Neural cell (in vitro differentiated cells): ENCODE measurements at regions not wholly inside any gene's neighbourhood (a gene's known extent, or its start where the extent isn't known, plus 50 kb on each side); places are given as distances from the start of the nearest gene placed in this dataset.

ENCODE experiments used
- H2AFZ ChIP-seq: fragments of 200-600, 300-800 bp; sonication (generic), shearing (Covaris generic); 2 replicates; pipeline ENCODE4 v1.6.0; 2014; ENCODE audit warnings: low read depth, mild to moderate bottlenecking, antibody characterized with exemption, low read length, moderate library complexity
- H3F3A ChIP-seq: fragments of 200-600 bp; shearing (Covaris generic); 2 replicates; pipeline ENCODE4 v1.6.1; 2016; ENCODE audit warnings: mild to moderate bottlenecking, moderate library complexity, mixed read lengths, antibody characterized with exemption, low read length; ENCODE audit not compliant: insufficient read depth, poor library complexity, severe bottlenecking
- H3K27ac ChIP-seq: fragments of 200-600, 300-800 bp; sonication (generic), shearing (Covaris generic); 2 replicates; pipeline ENCODE4 v1.5.1; 2014; ENCODE audit warnings: mild to moderate bottlenecking, low read length, moderate library complexity
- H3K27me3 ChIP-seq: fragments of 300-800, 200-600 bp; sonication (generic), shearing (Covaris generic); 2 replicates; pipeline ENCODE4 v1.6.0; 2014; ENCODE audit warnings: mild to moderate bottlenecking, low read depth, low read length, moderate library complexity; ENCODE audit not compliant: insufficient read depth
- H3K36me3 ChIP-seq: fragments of 300-800, 200-600 bp; sonication (generic), shearing (Covaris generic); 2 replicates; pipeline ENCODE4 v1.5.1; 2014; ENCODE audit warnings: mild to moderate bottlenecking, antibody characterized with exemption, low read length, moderate library complexity; ENCODE audit not compliant: insufficient read depth
- H3K4me2 ChIP-seq: fragments of 300-800, 200-600 bp; sonication (generic), shearing (Covaris generic); 2 replicates; pipeline ENCODE4 v1.6.0; 2014; ENCODE audit warnings: mild to moderate bottlenecking, low read length
- H3K4me3 ChIP-seq: fragments of 300-800, 200-600 bp; sonication (generic), shearing (Covaris generic); 2 replicates; pipeline ENCODE4 v1.5.1; 2014; ENCODE audit warnings: mild to moderate bottlenecking, low read length, moderate library complexity
- H3K79me2 ChIP-seq: fragments of 200-600 bp; shearing (Covaris generic); replicated peaks from 2 replicates; pipeline ENCODE4 v1.6.0; 2014; ENCODE audit warnings: mild to moderate bottlenecking, low read length, moderate library complexity; ENCODE audit not compliant: insufficient read depth
- H3K9ac ChIP-seq: fragments of 300-800, 200-600 bp; sonication (generic), shearing (Covaris generic); 2 replicates; pipeline ENCODE4 v1.6.1; 2016; ENCODE audit warnings: mild to moderate bottlenecking, low read length, mixed read lengths
- H3K9me2 ChIP-seq: fragments of 200-600 bp; shearing (Covaris generic); 2 replicates; pipeline ENCODE4 v1.6.1; 2016; ENCODE audit warnings: mild to moderate bottlenecking, low read length, mixed read lengths; ENCODE audit not compliant: insufficient read depth
- H3K9me3 ChIP-seq: fragments of 200-600, 300-800 bp; sonication (generic), shearing (Covaris generic); 2 replicates; pipeline ENCODE4 v1.6.1; 2016; ENCODE audit warnings: mild to moderate bottlenecking, mixed run types, low read length, moderate library complexity, mixed read lengths
- H4K20me1 ChIP-seq: fragments of 200-600 bp; shearing (Covaris generic); 2 replicates; pipeline ENCODE4 v1.6.1; 2016; ENCODE audit warnings: mild to moderate bottlenecking, mixed run types; ENCODE audit not compliant: insufficient read depth
- EP300 ChIP-seq: fragments of 450-650 bp; conservative IDR thresholded peaks from 2 replicates; pipeline ENCODE4 v1.6.1; 2014; ENCODE audit warnings: antibody characterized with exemption, mild to moderate bottlenecking, moderate library complexity; ENCODE audit not compliant: poor library complexity, severe bottlenecking
- EZH2 ChIP-seq: fragments of 200-600, 300-800 bp; shearing (Covaris generic), sonication (generic); IDR thresholded peaks from 2 replicates; pipeline ENCODE4 v1.6.1; 2014; ENCODE audit warnings: antibody characterized with exemption, low read length, borderline replicate concordance, mild to moderate bottlenecking; ENCODE audit not compliant: insufficient read depth, poor library complexity, severe bottlenecking
- MXI1 ChIP-seq: fragments of 450-650 bp; conservative IDR thresholded peaks from 2 replicates; pipeline ENCODE4 v1.6.1; 2014; ENCODE audit warnings: antibody characterized with exemption, mild to moderate bottlenecking; ENCODE audit not compliant: poor library complexity, severe bottlenecking
- POLR2AphosphoS5 ChIP-seq: IDR thresholded peaks from 2 replicates; pipeline ENCODE4 v1.6.1; 2012
- RAD21 ChIP-seq: fragments of 450-650 bp; conservative IDR thresholded peaks from 2 replicates; pipeline ENCODE4 v1.6.1; 2014; ENCODE audit warnings: antibody characterized with exemption, mild to moderate bottlenecking, moderate library complexity
- SMC3 ChIP-seq: fragments of 450-650 bp; conservative IDR thresholded peaks from 2 replicates; pipeline ENCODE4 v1.6.1; 2014; ENCODE audit warnings: antibody characterized with exemption, mild to moderate bottlenecking, moderate library complexity; ENCODE audit not compliant: poor library complexity
- TAF1 ChIP-seq: IDR thresholded peaks from 2 replicates; pipeline ENCODE4 v1.6.1; 2012; ENCODE audit warnings: low read depth
- TF ChIP-seq, protein P1 (sequence below): IDR thresholded peaks from 2 replicates; pipeline ENCODE4 v1.6.1; 2012; ENCODE audit warnings: borderline replicate concordance
- TF ChIP-seq, protein P2 (sequence below): fragments of 450-650 bp; IDR thresholded peaks from 2 replicates; pipeline ENCODE4 v1.5.1; 2014; ENCODE audit warnings: antibody characterized with exemption, mild to moderate bottlenecking, moderate library complexity; ENCODE audit not compliant: poor library complexity, severe bottlenecking

DNA sequence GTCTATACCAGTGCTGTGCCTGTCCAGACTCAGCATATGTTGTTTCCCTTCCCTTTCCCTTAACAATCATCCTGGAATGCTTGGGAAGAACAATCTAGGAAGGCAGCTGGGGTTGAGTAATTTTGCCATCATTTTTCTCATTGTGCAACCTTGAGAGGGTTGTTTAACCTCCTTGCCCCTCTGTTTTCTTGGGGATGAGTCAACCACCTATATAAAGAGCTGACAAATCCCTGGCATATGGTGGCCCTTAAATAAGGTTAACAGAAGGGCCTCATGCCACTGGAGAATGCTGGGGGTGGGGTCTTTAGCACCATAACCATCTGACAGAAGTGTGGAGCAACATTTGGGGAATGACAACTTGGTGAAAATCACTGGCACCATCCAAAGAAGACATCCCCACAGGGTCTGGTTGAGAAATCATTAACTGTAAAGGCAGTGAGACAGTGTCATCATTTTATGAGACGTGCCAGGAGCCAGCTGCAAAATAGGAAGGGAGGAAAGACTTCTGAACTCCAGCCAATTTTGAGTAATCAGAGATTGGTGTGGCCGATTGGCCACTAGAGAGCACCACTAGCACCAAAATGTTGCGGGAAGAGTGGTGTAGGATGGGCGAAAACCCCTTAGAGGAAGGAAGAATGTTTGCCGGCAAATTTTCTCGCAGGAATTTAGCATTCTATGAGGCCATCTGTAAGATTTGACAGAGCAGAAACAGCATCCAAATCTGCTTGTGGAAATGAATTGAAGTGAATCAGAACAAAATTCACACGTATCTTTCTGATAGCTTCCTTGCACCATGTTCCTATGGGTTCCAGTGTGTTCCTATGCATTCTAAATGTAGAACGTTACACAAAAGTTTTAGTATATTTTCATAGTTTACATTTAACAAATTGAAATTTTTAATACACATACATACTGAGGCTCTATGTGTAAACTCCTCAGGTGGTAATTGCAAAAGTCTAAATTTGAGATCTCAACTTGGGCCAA, 113.8 kb downstream of the MSX2 start:
- H3K4me2 ChIP-seq, result no peak overlapping the region
- H3K79me2 ChIP-seq, result no peaks in the 10 kb centered on the region
- no peak overlapping the region for H2AFZ ChIP-seq
- no peaks in the 10 kb centered on the region for H3K9me3 ChIP-seq
- H3K27ac ChIP-seq, result no peak overlapping the region
- H3K9ac ChIP-seq, result no peak overlapping the region
- no peaks in the 10 kb centered on the region for H3K27me3 ChIP-seq
- TF ChIP-seq POLR2AphosphoS5 (no peak), SMC3 (no peak), MXI1 (no peak), TAF1 (no peak), RAD21 (no peak), EP300 (no peak), EZH2 (no peak)
- TF ChIP-seq, protein P1, sequence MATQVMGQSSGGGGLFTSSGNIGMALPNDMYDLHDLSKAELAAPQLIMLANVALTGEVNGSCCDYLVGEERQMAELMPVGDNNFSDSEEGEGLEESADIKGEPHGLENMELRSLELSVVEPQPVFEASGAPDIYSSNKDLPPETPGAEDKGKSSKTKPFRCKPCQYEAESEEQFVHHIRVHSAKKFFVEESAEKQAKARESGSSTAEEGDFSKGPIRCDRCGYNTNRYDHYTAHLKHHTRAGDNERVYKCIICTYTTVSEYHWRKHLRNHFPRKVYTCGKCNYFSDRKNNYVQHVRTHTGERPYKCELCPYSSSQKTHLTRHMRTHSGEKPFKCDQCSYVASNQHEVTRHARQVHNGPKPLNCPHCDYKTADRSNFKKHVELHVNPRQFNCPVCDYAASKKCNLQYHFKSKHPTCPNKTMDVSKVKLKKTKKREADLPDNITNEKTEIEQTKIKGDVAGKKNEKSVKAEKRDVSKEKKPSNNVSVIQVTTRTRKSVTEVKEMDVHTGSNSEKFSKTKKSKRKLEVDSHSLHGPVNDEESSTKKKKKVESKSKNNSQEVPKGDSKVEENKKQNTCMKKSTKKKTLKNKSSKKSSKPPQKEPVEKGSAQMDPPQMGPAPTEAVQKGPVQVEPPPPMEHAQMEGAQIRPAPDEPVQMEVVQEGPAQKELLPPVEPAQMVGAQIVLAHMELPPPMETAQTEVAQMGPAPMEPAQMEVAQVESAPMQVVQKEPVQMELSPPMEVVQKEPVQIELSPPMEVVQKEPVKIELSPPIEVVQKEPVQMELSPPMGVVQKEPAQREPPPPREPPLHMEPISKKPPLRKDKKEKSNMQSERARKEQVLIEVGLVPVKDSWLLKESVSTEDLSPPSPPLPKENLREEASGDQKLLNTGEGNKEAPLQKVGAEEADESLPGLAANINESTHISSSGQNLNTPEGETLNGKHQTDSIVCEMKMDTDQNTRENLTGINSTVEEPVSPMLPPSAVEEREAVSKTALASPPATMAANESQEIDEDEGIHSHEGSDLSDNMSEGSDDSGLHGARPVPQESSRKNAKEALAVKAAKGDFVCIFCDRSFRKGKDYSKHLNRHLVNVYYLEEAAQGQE, result no peak
- TF ChIP-seq, protein P2, sequence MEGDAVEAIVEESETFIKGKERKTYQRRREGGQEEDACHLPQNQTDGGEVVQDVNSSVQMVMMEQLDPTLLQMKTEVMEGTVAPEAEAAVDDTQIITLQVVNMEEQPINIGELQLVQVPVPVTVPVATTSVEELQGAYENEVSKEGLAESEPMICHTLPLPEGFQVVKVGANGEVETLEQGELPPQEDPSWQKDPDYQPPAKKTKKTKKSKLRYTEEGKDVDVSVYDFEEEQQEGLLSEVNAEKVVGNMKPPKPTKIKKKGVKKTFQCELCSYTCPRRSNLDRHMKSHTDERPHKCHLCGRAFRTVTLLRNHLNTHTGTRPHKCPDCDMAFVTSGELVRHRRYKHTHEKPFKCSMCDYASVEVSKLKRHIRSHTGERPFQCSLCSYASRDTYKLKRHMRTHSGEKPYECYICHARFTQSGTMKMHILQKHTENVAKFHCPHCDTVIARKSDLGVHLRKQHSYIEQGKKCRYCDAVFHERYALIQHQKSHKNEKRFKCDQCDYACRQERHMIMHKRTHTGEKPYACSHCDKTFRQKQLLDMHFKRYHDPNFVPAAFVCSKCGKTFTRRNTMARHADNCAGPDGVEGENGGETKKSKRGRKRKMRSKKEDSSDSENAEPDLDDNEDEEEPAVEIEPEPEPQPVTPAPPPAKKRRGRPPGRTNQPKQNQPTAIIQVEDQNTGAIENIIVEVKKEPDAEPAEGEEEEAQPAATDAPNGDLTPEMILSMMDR, result no peak
- no peak overlapping the region for H3K4me3 ChIP-seq
- no peaks in the 10 kb centered on the region for H3K9me2 ChIP-seq
- no peaks in the 10 kb centered on the region for H3K36me3 ChIP-seq
- no peaks in the 10 kb centered on the region for H3F3A ChIP-seq
- no peaks in the 10 kb centered on the region for H4K20me1 ChIP-seq

DNA sequence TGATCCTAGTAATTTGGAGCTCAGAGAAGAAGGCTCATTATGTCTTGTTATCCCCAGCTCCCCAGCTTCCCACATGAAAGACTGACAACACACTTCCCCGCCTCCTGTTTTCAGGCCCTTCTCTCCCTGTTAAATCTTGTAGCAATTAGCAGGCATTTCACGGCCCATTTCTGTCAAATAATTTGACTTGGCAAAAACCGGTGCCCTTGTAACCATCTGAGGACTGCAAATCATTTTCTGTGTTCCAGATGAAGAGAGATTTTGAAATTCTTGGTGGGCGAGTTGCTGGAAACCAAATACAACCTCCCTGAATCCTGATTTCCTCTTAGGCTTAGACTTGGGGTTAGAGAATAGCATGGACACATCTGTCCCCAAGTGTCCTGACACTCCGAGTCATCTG, 109.7 kb downstream of the MSX2 start:
- TF ChIP-seq TAF1, result no peak
- TF ChIP-seq EP300, result no peak
- no peak for TF ChIP-seq POLR2AphosphoS5
- TF ChIP-seq, protein P2, result no peak
- no peak for TF ChIP-seq RAD21
- no peak for TF ChIP-seq EZH2
- TF ChIP-seq, protein P1, result no peak
- no peak for TF ChIP-seq SMC3
- Histone ChIP-seq H3F3A (no peaks in the 10 kb centered on the region), H3K9ac (no peak overlapping the region), H3K9me2 (no peaks in the 10 kb centered on the region), H3K27me3 (no peaks in the 10 kb centered on the region), H3K4me2 (no peak overlapping the region), H2AFZ (no peak overlapping the region), H3K4me3 (no peak overlapping the region), H3K36me3 (no peaks in the 10 kb centered on the region), H4K20me1 (no peaks in the 10 kb centered on the region), H3K79me2 (no peaks in the 10 kb centered on the region), H3K9me3 (no peaks in the 10 kb centered on the region), H3K27ac (no peak overlapping the region)
